GM18511 (cell line): ENCODE measurements at regions not wholly inside any gene's neighbourhood (a gene's known extent, or its start where the extent isn't known, plus 50 kb on each side); places are given as distances from the start of the nearest gene placed in this dataset.

ENCODE experiments used
- ATAC-seq: cut with Tn5 transposase; IDR thresholded peaks from one replicate; pipeline ENCODE4 v1.9.1; 2021; ENCODE audit warnings: mild to moderate bottlenecking, moderate library complexity; ENCODE audit not compliant: unreplicated experiment

- peak; percentile 63 for ATAC-seq
Observed at GRCh38 chr5:35436400-35437057, 181.1 kb upstream of the SPEF2 start.

- ATAC-seq: no peak
Observed at GRCh38 chr5:35430381-35431162, 187.1 kb upstream of the SPEF2 start.

- ATAC-seq: no peak
Observed at GRCh38 chr5:35420200-35420599, 189.9 kb upstream of the PRLR start.

- no peak for ATAC-seq
Observed at GRCh38 chr5:35417040-35417439, 186.8 kb upstream of the PRLR start.

- ATAC-seq: no peak
Observed at GRCh38 chr5:35416217-35416988, 186.1 kb upstream of the PRLR start.

- ATAC-seq: no peak
Observed at GRCh38 chr5:35415309-35415708, 185.0 kb upstream of the PRLR start.

- no peak for ATAC-seq
Observed at GRCh38 chr5:35409361-35409760, 179.1 kb upstream of the PRLR start.

- ATAC-seq: no peak
Observed at GRCh38 chr5:35408146-35408545, 177.9 kb upstream of the PRLR start.

GRCh38 chr5:35407697-35408096, 177.4 kb upstream of the PRLR start:
- no peak for ATAC-seq

- no peak for ATAC-seq
Observed at GRCh38 chr5:35405938-35406337, 175.7 kb upstream of the PRLR start.

GRCh38 chr5:35404701-35405100, 174.4 kb upstream of the PRLR start:
- no peak for ATAC-seq

- ATAC-seq: no peak
Observed at GRCh38 chr5:35393901-35394300, 163.6 kb upstream of the PRLR start.

GRCh38 chr5:35384658-35385057, 154.4 kb upstream of the PRLR start:
- ATAC-seq: no peak

- ATAC-seq: no peak
Observed at GRCh38 chr5:35383041-35383440, 152.8 kb upstream of the PRLR start.

- no peak for ATAC-seq
Observed at GRCh38 chr5:35377653-35378052, 147.4 kb upstream of the PRLR start.

- ATAC-seq: no peak
Observed at GRCh38 chr5:35374584-35374983, 144.3 kb upstream of the PRLR start.

- no peak for ATAC-seq
Observed at GRCh38 chr5:35373249-35373648, 143.0 kb upstream of the PRLR start.

- no peak for ATAC-seq
Observed at GRCh38 chr5:35372482-35372881, 142.2 kb upstream of the PRLR start.

- no peak for ATAC-seq
Observed at GRCh38 chr5:35371951-35372426, 141.7 kb upstream of the PRLR start.

- ATAC-seq: no peak
Observed at GRCh38 chr5:35370871-35371270, 140.6 kb upstream of the PRLR start.

GRCh38 chr5:35369965-35370790, 139.9 kb upstream of the PRLR start:
- ATAC-seq: no peak
